ENCODE measurements at regions not wholly inside any gene's neighbourhood (a gene's known extent, or its start where the extent isn't known, plus 50 kb on each side); places are given as distances from the start of the nearest gene placed in this dataset.

GRCh38 chr1:214913966-214914365 lies 168.6 kb upstream of the KCNK2 start:
- H3K4ac ChIP-seq (ENCODE audit: low read length) = no peak overlapping the region
- no peak overlapping the region for H4K91ac ChIP-seq (ENCODE audit: low read depth, low read length, poor library complexity)
- H3K14ac ChIP-seq (ENCODE audit: low read length) = no peak overlapping the region
- no peaks in the 10 kb centered on the region for H3K79me1 ChIP-seq (ENCODE audit: low read depth, low read length)
- no peak overlapping the region for H3K9ac ChIP-seq (ENCODE audit: low read depth, low read length, poor library complexity)
- no peak overlapping the region for H2AFZ ChIP-seq (ENCODE audit: low read length)
- H3K23ac ChIP-seq (ENCODE audit: low read depth, low read length, poor library complexity) = no peak overlapping the region
- no peak overlapping the region for H3K4me2 ChIP-seq (ENCODE audit: insufficient read depth, low read length, poor library complexity, severe bottlenecking)
- H3K27me3 ChIP-seq (ENCODE audit: control insufficient read depth in 3 of 3, insufficient read depth in 3 of 3, low read depth in 1 of 3, low read length in 3 of 3) = no peaks in the 10 kb centered on the region
- no peak overlapping the region for H2BK12ac ChIP-seq (ENCODE audit: low read length)
- H3K18ac ChIP-seq (ENCODE audit: low read length) = no peak overlapping the region
- H2AK5ac ChIP-seq (ENCODE audit: low read depth, low read length) = no peak overlapping the region
- no peak for DNase-seq (ENCODE audit: low spot score)
- no peak overlapping the region for H2BK15ac ChIP-seq (ENCODE audit: low read length)
- H3K36me3 ChIP-seq (replicated peaks in 1 of 2; ENCODE audit: control insufficient read depth in 2 of 2, insufficient read depth in 2 of 2, low read length in 2 of 2) = no peaks in the 10 kb centered on the region
- no peak overlapping the region for H3K27ac ChIP-seq (replicated peaks; ENCODE audit: low read length)
- H3K4me3 ChIP-seq (ENCODE audit: low read length in 2 of 2) = no peak overlapping the region
- H2BK5ac ChIP-seq (ENCODE audit: low read length) = no peak overlapping the region
- H2BK120ac ChIP-seq (ENCODE audit: low read depth, low read length) = no peak overlapping the region
- peaks cover 0 to 2% of the 10 kb centered on the region in 2 donors for H3K4me1 ChIP-seq (ENCODE audit: control insufficient read depth in 2 of 2, insufficient read depth in 1 of 2, low read depth in 1 of 2, low read length in 2 of 2)
- H4K8ac ChIP-seq (ENCODE audit: low read depth, low read length) = no peak overlapping the region
- no CpG with 5 or more reads among the region's 2 CpGs for WGBS, 2 donors (ENCODE audit: extremely low coverage in 2 of 2, insufficient read length in 2 of 2, insufficient replicate concordance in 1 of 2)
- no peaks in the 10 kb centered on the region for H3K9me3 ChIP-seq (replicated peaks in 1 of 2; ENCODE audit: control insufficient read depth in 2 of 2, insufficient read depth in 1 of 2, low read depth in 1 of 2, low read length in 2 of 2)

- Histone ChIP-seq H3K27me3 (ENCODE audit: control insufficient read depth in 3 of 3, insufficient read depth in 3 of 3, low read depth in 1 of 3, low read length in 3 of 3) (no peaks in the 10 kb centered on the region), H3K36me3 (replicated peaks in 1 of 2; ENCODE audit: control insufficient read depth in 2 of 2, insufficient read depth in 2 of 2, low read length in 2 of 2) (no peaks in the 10 kb centered on the region), H2AK5ac (ENCODE audit: low read depth, low read length) (no peak overlapping the region), H3K9ac (ENCODE audit: low read depth, low read length, poor library complexity) (no peak overlapping the region), H4K91ac (ENCODE audit: low read depth, low read length, poor library complexity) (no peak overlapping the region), H2BK15ac (ENCODE audit: low read length) (no peak overlapping the region), H3K14ac (ENCODE audit: low read length) (peak overlapping the region; percentile 2), H3K27ac (replicated peaks; ENCODE audit: low read length) (no peak overlapping the region), H3K4me3 (ENCODE audit: low read length in 2 of 2) (no peak overlapping the region), H3K18ac (ENCODE audit: low read length) (peak overlapping the region; percentile 76), H2BK5ac (ENCODE audit: low read length) (no peak overlapping the region), H2AFZ (ENCODE audit: low read length) (no peak overlapping the region), H3K23ac (ENCODE audit: low read depth, low read length, poor library complexity) (no peak overlapping the region), H3K4ac (ENCODE audit: low read length) (no peak overlapping the region), H3K4me2 (ENCODE audit: insufficient read depth, low read length, poor library complexity, severe bottlenecking) (no peak overlapping the region), H3K4me1 (ENCODE audit: control insufficient read depth in 2 of 2, insufficient read depth in 1 of 2, low read depth in 1 of 2, low read length in 2 of 2) (peaks cover 1 to 3% of the 10 kb centered on the region in 2 donors), H3K9me3 (replicated peaks in 1 of 2; ENCODE audit: control insufficient read depth in 2 of 2, insufficient read depth in 1 of 2, low read depth in 1 of 2, low read length in 2 of 2) (no peaks in the 10 kb centered on the region), H2BK120ac (ENCODE audit: low read depth, low read length) (no peak overlapping the region), H3K79me1 (ENCODE audit: low read depth, low read length) (no peaks in the 10 kb centered on the region), H4K8ac (ENCODE audit: low read depth, low read length) (no peak overlapping the region), H2BK12ac (ENCODE audit: low read length) (no peak overlapping the region)
- no CpG with 5 or more reads among the region's 31 CpGs for WGBS, 2 donors (ENCODE audit: extremely low coverage in 2 of 2, insufficient read length in 2 of 2, insufficient replicate concordance in 1 of 2)
- no peak for DNase-seq (ENCODE audit: low spot score)
These were observed 165.4 kb upstream of the KCNK2 start for GRCh38 chr1:214917081-214917635.

- no peak overlapping the region for H2BK15ac ChIP-seq (ENCODE audit: low read length)
- no peak overlapping the region for H2BK120ac ChIP-seq (ENCODE audit: low read depth, low read length)
- H2AK5ac ChIP-seq (ENCODE audit: low read depth, low read length) = no peak overlapping the region
- H3K79me1 ChIP-seq (ENCODE audit: low read depth, low read length) = no peaks in the 10 kb centered on the region
- H3K27ac ChIP-seq (replicated peaks; ENCODE audit: low read length) = no peak overlapping the region
- H3K36me3 ChIP-seq (replicated peaks in 1 of 2; ENCODE audit: control insufficient read depth in 2 of 2, insufficient read depth in 2 of 2, low read length in 2 of 2) = no peaks in the 10 kb centered on the region
- no peak for DNase-seq (ENCODE audit: low spot score)
- no peak overlapping the region for H4K8ac ChIP-seq (ENCODE audit: low read depth, low read length)
- H4K91ac ChIP-seq (ENCODE audit: low read depth, low read length, poor library complexity) = no peak overlapping the region
- H2BK5ac ChIP-seq (ENCODE audit: low read length) = no peak overlapping the region
- no peak overlapping the region for H3K23ac ChIP-seq (ENCODE audit: low read depth, low read length, poor library complexity)
- H3K9ac ChIP-seq (ENCODE audit: low read depth, low read length, poor library complexity) = no peak overlapping the region
- H2AFZ ChIP-seq (ENCODE audit: low read length) = no peak overlapping the region
- H3K4ac ChIP-seq (ENCODE audit: low read length) = no peak overlapping the region
- H3K14ac ChIP-seq (ENCODE audit: low read length) = no peak overlapping the region
- WGBS, 2 donors (ENCODE audit: extremely low coverage in 2 of 2, insufficient read length in 2 of 2, insufficient replicate concordance in 1 of 2) = no CpG with 5 or more reads among the region's 4 CpGs
- no peak overlapping the region for H3K18ac ChIP-seq (ENCODE audit: low read length)
- H3K4me3 ChIP-seq (ENCODE audit: low read length in 2 of 2) = no peak overlapping the region
- H3K4me1 ChIP-seq (ENCODE audit: control insufficient read depth in 2 of 2, insufficient read depth in 1 of 2, low read depth in 1 of 2, low read length in 2 of 2) = peaks cover 3 to 4% of the 10 kb centered on the region in 2 donors
- no peaks in the 10 kb centered on the region for H3K27me3 ChIP-seq (ENCODE audit: control insufficient read depth in 3 of 3, insufficient read depth in 3 of 3, low read depth in 1 of 3, low read length in 3 of 3)
- no peak overlapping the region for H3K4me2 ChIP-seq (ENCODE audit: insufficient read depth, low read length, poor library complexity, severe bottlenecking)
- no peak overlapping the region for H2BK12ac ChIP-seq (ENCODE audit: low read length)
- H3K9me3 ChIP-seq (replicated peaks in 1 of 2; ENCODE audit: control insufficient read depth in 2 of 2, insufficient read depth in 1 of 2, low read depth in 1 of 2, low read length in 2 of 2) = no peaks in the 10 kb centered on the region
These were observed 163.8 kb upstream of the KCNK2 start for GRCh38 chr1:214918745-214919144.

- no peak overlapping the region for H3K9ac ChIP-seq (ENCODE audit: low read depth, low read length, poor library complexity)
- H2AK5ac ChIP-seq (ENCODE audit: low read depth, low read length) = no peak overlapping the region
- H3K27me3 ChIP-seq (ENCODE audit: control insufficient read depth in 3 of 3, insufficient read depth in 3 of 3, low read depth in 1 of 3, low read length in 3 of 3) = no peaks in the 10 kb centered on the region
- H3K4me2 ChIP-seq (ENCODE audit: insufficient read depth, low read length, poor library complexity, severe bottlenecking) = no peak overlapping the region
- H4K8ac ChIP-seq (ENCODE audit: low read depth, low read length) = no peak overlapping the region
- no CpG with 5 or more reads among the region's 2 CpGs for WGBS, 2 donors (ENCODE audit: extremely low coverage in 2 of 2, insufficient read length in 2 of 2, insufficient replicate concordance in 1 of 2)
- no peak overlapping the region for H3K18ac ChIP-seq (ENCODE audit: low read length)
- H4K91ac ChIP-seq (ENCODE audit: low read depth, low read length, poor library complexity) = no peak overlapping the region
- H3K36me3 ChIP-seq (replicated peaks in 1 of 2; ENCODE audit: control insufficient read depth in 2 of 2, insufficient read depth in 2 of 2, low read length in 2 of 2) = no peaks in the 10 kb centered on the region
- H3K4ac ChIP-seq (ENCODE audit: low read length) = no peak overlapping the region
- no peaks in the 10 kb centered on the region for H3K79me1 ChIP-seq (ENCODE audit: low read depth, low read length)
- H3K23ac ChIP-seq (ENCODE audit: low read depth, low read length, poor library complexity) = no peak overlapping the region
- no peak overlapping the region for H3K14ac ChIP-seq (ENCODE audit: low read length)
- H2BK120ac ChIP-seq (ENCODE audit: low read depth, low read length) = no peak overlapping the region
- H2BK15ac ChIP-seq (ENCODE audit: low read length) = no peak overlapping the region
- H2AFZ ChIP-seq (ENCODE audit: low read length) = no peak overlapping the region
- no peak overlapping the region for H2BK5ac ChIP-seq (ENCODE audit: low read length)
- H2BK12ac ChIP-seq (ENCODE audit: low read length) = no peak overlapping the region
- H3K4me1 ChIP-seq (ENCODE audit: control insufficient read depth in 2 of 2, insufficient read depth in 1 of 2, low read depth in 1 of 2, low read length in 2 of 2) = peaks cover 3 to 4% of the 10 kb centered on the region in 2 donors
- DNase-seq (ENCODE audit: low spot score) = no peak
- no peak overlapping the region for H3K27ac ChIP-seq (replicated peaks; ENCODE audit: low read length)
- no peak overlapping the region for H3K4me3 ChIP-seq (ENCODE audit: low read length in 2 of 2)
- H3K9me3 ChIP-seq (replicated peaks in 1 of 2; ENCODE audit: control insufficient read depth in 2 of 2, insufficient read depth in 1 of 2, low read depth in 1 of 2, low read length in 2 of 2) = no peaks in the 10 kb centered on the region
These were observed 162.2 kb upstream of the KCNK2 start for GRCh38 chr1:214920337-214920736.

Data from neuronal stem cell (in vitro differentiated cells).